ENCODE measurements at regions not wholly inside any gene's neighbourhood (a gene's known extent, or its start where the extent isn't known, plus 50 kb on each side); places are given as distances from the start of the nearest gene placed in this dataset.

GRCh38 chr2:241953324-241953928, 83.9 kb downstream of the RTP5 start:
- Histone ChIP-seq H3K27me3 (replicated peaks; ENCODE audit: insufficient read depth) (no peaks in the 10 kb centered on the region), H3K27ac (no peak overlapping the region), H3K36me3 (no peaks in the 10 kb centered on the region), H3K4me1 (ENCODE audit: control insufficient read depth in 1 of 2, low read depth in 2 of 2) (no peaks in the 10 kb centered on the region), H3K4me3 (no peak overlapping the region), H3K9me3 (no peaks in the 10 kb centered on the region)
- ATAC-seq (ENCODE audit: insufficient number of reproducible peaks, low FRiP score, low read depth), result no peak
- TF ChIP-seq CTCF (IDR thresholded peaks at IDR 0.05), result no peak
- DNase-seq (ENCODE audit: low spot score), result no peak

GRCh38 chr2:241956521-241957110, 87.1 kb downstream of the RTP5 start:
- no peak for ATAC-seq (ENCODE audit: insufficient number of reproducible peaks, low FRiP score, low read depth)
- no peak for TF ChIP-seq CTCF (IDR thresholded peaks at IDR 0.05)
- H3K27me3 ChIP-seq (replicated peaks; ENCODE audit: insufficient read depth), result no peaks in the 10 kb centered on the region
- H3K4me3 ChIP-seq, result no peak overlapping the region
- H3K36me3 ChIP-seq, result no peaks in the 10 kb centered on the region
- no peak for DNase-seq (ENCODE audit: low spot score)
- H3K27ac ChIP-seq, result no peak overlapping the region
- no peaks in the 10 kb centered on the region for H3K4me1 ChIP-seq (ENCODE audit: control insufficient read depth in 1 of 2, low read depth in 2 of 2)
- no peaks in the 10 kb centered on the region for H3K9me3 ChIP-seq

- Histone ChIP-seq H3K27me3 (replicated peaks; ENCODE audit: insufficient read depth) (no peaks in the 10 kb centered on the region), H3K4me3 (no peak overlapping the region), H3K9me3 (no peaks in the 10 kb centered on the region), H3K27ac (no peak overlapping the region), H3K36me3 (no peaks in the 10 kb centered on the region), H3K4me1 (ENCODE audit: control insufficient read depth in 1 of 2, low read depth in 2 of 2) (no peaks in the 10 kb centered on the region)
- DNase-seq (ENCODE audit: low spot score) (no peak), ATAC-seq (ENCODE audit: insufficient number of reproducible peaks, low FRiP score, low read depth) (no peak)
- TF ChIP-seq CTCF (IDR thresholded peaks at IDR 0.05), result no peak
Observed at GRCh38 chr2:241957276-241957675, 87.7 kb downstream of the RTP5 start.

- Histone ChIP-seq H3K27me3 (replicated peaks; ENCODE audit: insufficient read depth) (no peaks in the 10 kb centered on the region), H3K9me3 (no peaks in the 10 kb centered on the region), H3K27ac (no peak overlapping the region), H3K4me3 (no peak overlapping the region), H3K36me3 (no peaks in the 10 kb centered on the region), H3K4me1 (ENCODE audit: control insufficient read depth in 1 of 2, low read depth in 2 of 2) (no peaks in the 10 kb centered on the region)
- DNase-seq (ENCODE audit: low spot score), result no peak
- ATAC-seq (ENCODE audit: insufficient number of reproducible peaks, low FRiP score, low read depth), result no peak
- TF ChIP-seq CTCF (IDR thresholded peaks at IDR 0.05), result no peak
Observed at GRCh38 chr2:241958818-241959545, 89.5 kb downstream of the RTP5 start.

GRCh38 chr2:241959751-241960269, 90.3 kb downstream of the RTP5 start:
- no peak for TF ChIP-seq CTCF (IDR thresholded peaks at IDR 0.05)
- H3K27ac ChIP-seq, result no peak overlapping the region
- no peaks in the 10 kb centered on the region for H3K4me1 ChIP-seq (ENCODE audit: control insufficient read depth in 1 of 2, low read depth in 2 of 2)
- no peak overlapping the region for H3K4me3 ChIP-seq
- no peak for ATAC-seq (ENCODE audit: insufficient number of reproducible peaks, low FRiP score, low read depth)
- H3K9me3 ChIP-seq, result no peaks in the 10 kb centered on the region
- no peaks in the 10 kb centered on the region for H3K36me3 ChIP-seq
- no peak for DNase-seq (ENCODE audit: low spot score)
- H3K27me3 ChIP-seq (replicated peaks; ENCODE audit: insufficient read depth), result no peaks in the 10 kb centered on the region
